ENCODE measurements at regions not wholly inside any gene's neighbourhood (a gene's known extent, or its start where the extent isn't known, plus 50 kb on each side); places are given as distances from the start of the nearest gene placed in this dataset.

GRCh38 chr1:223056802-223057201 lies 86.2 kb downstream of the TLR5 start:
- TF ChIP-seq, protein P1, sequence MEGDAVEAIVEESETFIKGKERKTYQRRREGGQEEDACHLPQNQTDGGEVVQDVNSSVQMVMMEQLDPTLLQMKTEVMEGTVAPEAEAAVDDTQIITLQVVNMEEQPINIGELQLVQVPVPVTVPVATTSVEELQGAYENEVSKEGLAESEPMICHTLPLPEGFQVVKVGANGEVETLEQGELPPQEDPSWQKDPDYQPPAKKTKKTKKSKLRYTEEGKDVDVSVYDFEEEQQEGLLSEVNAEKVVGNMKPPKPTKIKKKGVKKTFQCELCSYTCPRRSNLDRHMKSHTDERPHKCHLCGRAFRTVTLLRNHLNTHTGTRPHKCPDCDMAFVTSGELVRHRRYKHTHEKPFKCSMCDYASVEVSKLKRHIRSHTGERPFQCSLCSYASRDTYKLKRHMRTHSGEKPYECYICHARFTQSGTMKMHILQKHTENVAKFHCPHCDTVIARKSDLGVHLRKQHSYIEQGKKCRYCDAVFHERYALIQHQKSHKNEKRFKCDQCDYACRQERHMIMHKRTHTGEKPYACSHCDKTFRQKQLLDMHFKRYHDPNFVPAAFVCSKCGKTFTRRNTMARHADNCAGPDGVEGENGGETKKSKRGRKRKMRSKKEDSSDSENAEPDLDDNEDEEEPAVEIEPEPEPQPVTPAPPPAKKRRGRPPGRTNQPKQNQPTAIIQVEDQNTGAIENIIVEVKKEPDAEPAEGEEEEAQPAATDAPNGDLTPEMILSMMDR (IDR thresholded peaks at IDR 0.05; ENCODE audit: extremely low read depth in 1 of 2, insufficient read depth in 1 of 2, low read depth in 1 of 2, low read length in 2 of 2), result no peak
- no peak for TF ChIP-seq POLR2AphosphoS5 (IDR thresholded peaks at IDR 0.05; ENCODE audit: insufficient read depth, low read depth, low read length)
- no peak for TF ChIP-seq POLR2A (IDR thresholded peaks at IDR 0.05; ENCODE audit: low read depth, low read length)
- TF ChIP-seq EZH2 (IDR thresholded peaks at IDR 0.05; ENCODE audit: borderline replicate concordance, low read depth, low read length, severe bottlenecking), result no peak
- TF ChIP-seq MAX (IDR thresholded peaks at IDR 0.05; ENCODE audit: insufficient read depth, insufficient read length), result no peak
- no peak for TF ChIP-seq JUN (IDR thresholded peaks at IDR 0.05; ENCODE audit: borderline replicate concordance, insufficient read depth, insufficient read length, low read depth)
- TF ChIP-seq MYC (IDR thresholded peaks at IDR 0.05; ENCODE audit: low read depth, low read length), result no peak
- no peak for TF ChIP-seq FOS (IDR thresholded peaks at IDR 0.05; ENCODE audit: borderline replicate concordance, insufficient read depth, low read length)
